AG09309 (cell line): ENCODE measurements at regions not wholly inside any gene's neighbourhood (a gene's known extent, or its start where the extent isn't known, plus 50 kb on each side); places are given as distances from the start of the nearest gene placed in this dataset.

Experiments
- DNase-seq: peaks from one replicate; pipeline ENCODE4 v3.0.0-alpha.2; 2010; ENCODE audit warnings: low read depth
- H3K4me3 ChIP-seq: 2 replicates; pipeline ENCODE4 v1.5.1; 2011; ENCODE audit warnings: mild to moderate bottlenecking, low read depth, low read length, moderate library complexity; ENCODE audit not compliant: control insufficient read depth
- CTCF ChIP-seq: IDR thresholded peaks from 2 replicates; pipeline ENCODE4 v1.5.1; 2011; ENCODE audit warnings: mild to moderate bottlenecking, low read depth, low read length, inconsistent platforms; ENCODE audit not compliant: insufficient read depth, control insufficient read depth; ENCODE audit errors: missing control alignments

DNA sequence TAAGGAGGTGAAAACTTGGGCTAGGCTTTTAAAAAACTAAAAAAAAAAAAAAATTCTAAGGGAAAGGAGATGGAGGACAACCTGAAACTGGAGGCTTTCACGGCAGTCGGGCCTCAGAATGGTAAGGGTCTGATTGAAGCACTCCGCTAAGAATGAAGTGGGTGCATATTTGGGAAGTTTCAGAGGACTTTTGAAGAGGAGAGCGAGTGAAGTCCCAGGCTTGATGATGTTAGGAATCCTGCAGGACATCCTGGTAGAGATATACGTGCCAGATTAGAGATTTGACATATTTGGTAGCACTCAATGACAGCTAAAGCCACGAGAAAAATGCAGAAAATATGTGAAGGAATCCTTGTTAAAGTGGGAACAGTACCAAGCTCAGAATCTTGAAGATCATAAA lies 186.2 kb downstream of the SNAPC1 start:
- no peak for DNase-seq
- TF ChIP-seq CTCF = no peak
- no peak overlapping the region for H3K4me3 ChIP-seq

- H3K4me3 ChIP-seq = no peak overlapping the region
- no peak for DNase-seq
- no peak for TF ChIP-seq CTCF
Observed at GRCh38 chr14:61950340-61950739, 188.1 kb downstream of the SNAPC1 start.

- no peak for TF ChIP-seq CTCF
- H3K4me3 ChIP-seq = no peak overlapping the region
- no peak for DNase-seq
Observed at GRCh38 chr14:61953602-61954001, 191.4 kb downstream of the SNAPC1 start.

DNA sequence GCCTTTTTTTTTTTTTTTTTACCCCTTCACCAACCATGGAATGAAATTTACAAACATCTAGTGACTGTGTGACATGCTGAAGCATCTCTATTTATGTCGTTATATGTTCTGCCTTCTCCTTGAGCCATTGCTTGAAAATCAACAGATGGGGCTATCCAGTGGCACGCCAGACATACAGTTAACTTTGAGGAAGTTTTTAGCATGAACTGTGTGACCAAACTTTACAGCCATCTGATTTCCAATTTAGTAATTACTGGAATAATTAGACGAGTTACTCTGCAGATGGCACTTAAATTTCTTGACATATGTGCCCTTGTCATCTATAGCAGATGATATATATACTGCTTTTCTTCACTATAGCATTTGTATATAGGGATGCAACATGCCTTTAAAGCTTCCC lies 192.1 kb downstream of the SNAPC1 start:
- no peak for TF ChIP-seq CTCF
- no peak for DNase-seq
- no peak overlapping the region for H3K4me3 ChIP-seq

DNA sequence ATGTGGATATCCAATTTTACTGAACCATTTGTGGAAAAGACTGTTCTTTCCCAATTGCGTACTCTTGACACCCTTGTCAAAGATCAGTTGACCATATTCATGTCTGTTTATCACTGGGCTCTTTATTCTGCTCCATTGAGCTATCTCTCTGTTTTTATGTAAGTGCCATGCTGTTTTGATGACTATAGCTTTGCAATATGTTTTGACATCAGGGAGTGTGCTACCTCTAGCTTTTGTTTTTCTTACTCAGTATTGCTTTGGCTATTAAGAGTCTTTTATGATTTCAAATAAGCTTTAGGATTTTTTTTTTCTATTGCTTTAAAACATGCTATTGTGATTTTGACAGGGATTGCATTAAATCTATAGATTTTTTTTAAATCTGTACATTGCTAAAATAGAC lies 194.3 kb downstream of the SNAPC1 start:
- TF ChIP-seq CTCF = no peak
- no peak for DNase-seq
- no peak overlapping the region for H3K4me3 ChIP-seq

GRCh38 chr14:61959348-61959747 lies 197.1 kb downstream of the SNAPC1 start:
- H3K4me3 ChIP-seq = no peak overlapping the region
- no peak for DNase-seq
- TF ChIP-seq CTCF = no peak

GRCh38 chr14:61961369-61961768 lies 199.1 kb downstream of the SNAPC1 start:
- no peak for TF ChIP-seq CTCF
- no peak for DNase-seq
- H3K4me3 ChIP-seq = no peak overlapping the region
